ENCODE measurements at regions not wholly inside any gene's neighbourhood (a gene's known extent, or its start where the extent isn't known, plus 50 kb on each side); places are given as distances from the start of the nearest gene placed in this dataset.

- Histone ChIP-seq H3K36me3 (ENCODE audit: insufficient read depth, low read length) (no peaks in the 10 kb centered on the region), H3K9ac (ENCODE audit: low read length) (no peak overlapping the region), H3K4me2 (ENCODE audit: low read length) (no peak overlapping the region), H3K9me2 (ENCODE audit: insufficient read depth, low read length) (no peaks in the 10 kb centered on the region), H3K4me3 (ENCODE audit: low read length) (no peak overlapping the region), H4K20me1 (ENCODE audit: insufficient read depth) (no peaks in the 10 kb centered on the region), H3K79me2 (replicated peaks; ENCODE audit: insufficient read depth, low read length) (no peaks in the 10 kb centered on the region), H3K9me3 (ENCODE audit: low read length) (no peaks in the 10 kb centered on the region), H3K27ac (ENCODE audit: low read length) (no peak overlapping the region), H3K27me3 (ENCODE audit: insufficient read depth, low read depth, low read length) (no peaks in the 10 kb centered on the region), H3F3A (ENCODE audit: insufficient read depth, low read length, poor library complexity, severe bottlenecking) (no peaks in the 10 kb centered on the region), H2AFZ (ENCODE audit: low read depth, low read length) (no peak overlapping the region)
- TF ChIP-seq EP300 (conservative IDR thresholded peaks at IDR 0.05; ENCODE audit: poor library complexity, severe bottlenecking) (no peak), CTCF (IDR thresholded peaks at IDR 0.05; ENCODE audit: poor library complexity, severe bottlenecking) (no peak), REST (IDR thresholded peaks at IDR 0.05; ENCODE audit: borderline replicate concordance) (no peak), MXI1 (conservative IDR thresholded peaks at IDR 0.05; ENCODE audit: poor library complexity, severe bottlenecking) (no peak), EZH2 (IDR thresholded peaks at IDR 0.05; ENCODE audit: borderline replicate concordance, insufficient read depth, low read length, poor library complexity, severe bottlenecking) (no peak), POLR2AphosphoS5 (IDR thresholded peaks at IDR 0.05) (no peak), RAD21 (conservative IDR thresholded peaks at IDR 0.05) (no peak), TAF1 (IDR thresholded peaks at IDR 0.05; ENCODE audit: low read depth) (no peak), SMC3 (conservative IDR thresholded peaks at IDR 0.05; ENCODE audit: poor library complexity) (no peak)
Measured at GRCh38 chr5:168057905-168058304, 233.5 kb upstream of the WWC1 start.

GRCh38 chr5:168059131-168059530, 232.3 kb upstream of the WWC1 start:
- Histone ChIP-seq H3K27me3 (ENCODE audit: insufficient read depth, low read depth, low read length) (no peaks in the 10 kb centered on the region), H3K9me2 (ENCODE audit: insufficient read depth, low read length) (no peaks in the 10 kb centered on the region), H3K79me2 (replicated peaks; ENCODE audit: insufficient read depth, low read length) (no peaks in the 10 kb centered on the region), H3K36me3 (ENCODE audit: insufficient read depth, low read length) (no peaks in the 10 kb centered on the region), H4K20me1 (ENCODE audit: insufficient read depth) (no peaks in the 10 kb centered on the region), H2AFZ (ENCODE audit: low read depth, low read length) (no peak overlapping the region), H3K4me2 (ENCODE audit: low read length) (no peak overlapping the region), H3K4me3 (ENCODE audit: low read length) (no peak overlapping the region), H3K27ac (ENCODE audit: low read length) (no peak overlapping the region), H3K9ac (ENCODE audit: low read length) (no peak overlapping the region), H3K9me3 (ENCODE audit: low read length) (no peaks in the 10 kb centered on the region), H3F3A (ENCODE audit: insufficient read depth, low read length, poor library complexity, severe bottlenecking) (no peaks in the 10 kb centered on the region)
- no peak for TF ChIP-seq EZH2 (IDR thresholded peaks at IDR 0.05; ENCODE audit: borderline replicate concordance, insufficient read depth, low read length, poor library complexity, severe bottlenecking)
- no peak for TF ChIP-seq EP300 (conservative IDR thresholded peaks at IDR 0.05; ENCODE audit: poor library complexity, severe bottlenecking)
- TF ChIP-seq SMC3 (conservative IDR thresholded peaks at IDR 0.05; ENCODE audit: poor library complexity): no peak
- TF ChIP-seq RAD21 (conservative IDR thresholded peaks at IDR 0.05): no peak
- no peak for TF ChIP-seq MXI1 (conservative IDR thresholded peaks at IDR 0.05; ENCODE audit: poor library complexity, severe bottlenecking)
- TF ChIP-seq CTCF (IDR thresholded peaks at IDR 0.05; ENCODE audit: poor library complexity, severe bottlenecking): no peak
